Fibroblast of mammary gland (primary cell): ENCODE measurements at regions not wholly inside any gene's neighbourhood (a gene's known extent, or its start where the extent isn't known, plus 50 kb on each side); places are given as distances from the start of the nearest gene placed in this dataset.

Source experiments
- DNase-seq: peaks from one replicate; pipeline ENCODE4 v3.0.0-alpha.2; 2010; ENCODE audit warnings: low read depth
- H3K4me3 ChIP-seq: 2 replicates; pipeline ENCODE4 v1.5.1; 2011; ENCODE audit warnings: low read depth, mild to moderate bottlenecking, low read length, moderate library complexity; ENCODE audit not compliant: control insufficient read depth
- CTCF ChIP-seq: conservative IDR thresholded peaks from 2 replicates; pipeline ENCODE4 v1.5.1; 2011; ENCODE audit warnings: low read depth, low read length, inconsistent platforms; ENCODE audit not compliant: control insufficient read depth, insufficient read depth

- no peak overlapping the region for H3K4me3 ChIP-seq
- TF ChIP-seq CTCF = no peak
- DNase-seq = no peak
Measured at GRCh38 chr17:77701996-77702395, 256.5 kb upstream of the TNRC6C start.

- TF ChIP-seq CTCF = no peak
- no peak for DNase-seq
- no peak overlapping the region for H3K4me3 ChIP-seq
Measured at GRCh38 chr17:77704048-77704815, 254.3 kb upstream of the TNRC6C start.

GRCh38 chr17:77706938-77707337 lies 251.6 kb upstream of the TNRC6C start:
- no peak for TF ChIP-seq CTCF
- H3K4me3 ChIP-seq = no peak overlapping the region
- DNase-seq = no peak

GRCh38 chr17:77707546-77707945 lies 251.0 kb upstream of the TNRC6C start:
- H3K4me3 ChIP-seq = no peak overlapping the region
- DNase-seq = no peak
- TF ChIP-seq CTCF = no peak

- H3K4me3 ChIP-seq = no peak overlapping the region
- no peak for DNase-seq
- no peak for TF ChIP-seq CTCF
Measured at GRCh38 chr17:77708049-77708448, 250.5 kb upstream of the TNRC6C start.

- no peak overlapping the region for H3K4me3 ChIP-seq
- no peak for TF ChIP-seq CTCF
- DNase-seq = no peak
Measured at GRCh38 chr17:77708936-77709335, 249.6 kb upstream of the TNRC6C start.
